Neural cell (in vitro differentiated cells): ENCODE measurements at regions not wholly inside any gene's neighbourhood (a gene's known extent, or its start where the extent isn't known, plus 50 kb on each side); places are given as distances from the start of the nearest gene placed in this dataset.

ENCODE experiments used
- H2AFZ ChIP-seq: fragments of 200-600, 300-800 bp; sonication (generic), shearing (Covaris generic); 2 replicates; pipeline ENCODE4 v1.6.0; 2014; ENCODE audit warnings: low read depth, mild to moderate bottlenecking, antibody characterized with exemption, low read length, moderate library complexity
- H3F3A ChIP-seq: fragments of 200-600 bp; shearing (Covaris generic); 2 replicates; pipeline ENCODE4 v1.6.1; 2016; ENCODE audit warnings: mild to moderate bottlenecking, moderate library complexity, mixed read lengths, antibody characterized with exemption, low read length; ENCODE audit not compliant: insufficient read depth, poor library complexity, severe bottlenecking
- H3K27ac ChIP-seq: fragments of 200-600, 300-800 bp; sonication (generic), shearing (Covaris generic); 2 replicates; pipeline ENCODE4 v1.5.1; 2014; ENCODE audit warnings: mild to moderate bottlenecking, low read length, moderate library complexity
- H3K27me3 ChIP-seq: fragments of 300-800, 200-600 bp; sonication (generic), shearing (Covaris generic); 2 replicates; pipeline ENCODE4 v1.6.0; 2014; ENCODE audit warnings: mild to moderate bottlenecking, low read depth, low read length, moderate library complexity; ENCODE audit not compliant: insufficient read depth
- H3K36me3 ChIP-seq: fragments of 300-800, 200-600 bp; sonication (generic), shearing (Covaris generic); 2 replicates; pipeline ENCODE4 v1.5.1; 2014; ENCODE audit warnings: mild to moderate bottlenecking, antibody characterized with exemption, low read length, moderate library complexity; ENCODE audit not compliant: insufficient read depth
- H3K4me2 ChIP-seq: fragments of 300-800, 200-600 bp; sonication (generic), shearing (Covaris generic); 2 replicates; pipeline ENCODE4 v1.6.0; 2014; ENCODE audit warnings: mild to moderate bottlenecking, low read length
- H3K4me3 ChIP-seq: fragments of 300-800, 200-600 bp; sonication (generic), shearing (Covaris generic); 2 replicates; pipeline ENCODE4 v1.5.1; 2014; ENCODE audit warnings: mild to moderate bottlenecking, low read length, moderate library complexity
- H3K79me2 ChIP-seq: fragments of 200-600 bp; shearing (Covaris generic); replicated peaks from 2 replicates; pipeline ENCODE4 v1.6.0; 2014; ENCODE audit warnings: mild to moderate bottlenecking, low read length, moderate library complexity; ENCODE audit not compliant: insufficient read depth
- H3K9ac ChIP-seq: fragments of 300-800, 200-600 bp; sonication (generic), shearing (Covaris generic); 2 replicates; pipeline ENCODE4 v1.6.1; 2016; ENCODE audit warnings: mild to moderate bottlenecking, low read length, mixed read lengths
- H3K9me2 ChIP-seq: fragments of 200-600 bp; shearing (Covaris generic); 2 replicates; pipeline ENCODE4 v1.6.1; 2016; ENCODE audit warnings: mild to moderate bottlenecking, low read length, mixed read lengths; ENCODE audit not compliant: insufficient read depth
- H3K9me3 ChIP-seq: fragments of 200-600, 300-800 bp; sonication (generic), shearing (Covaris generic); 2 replicates; pipeline ENCODE4 v1.6.1; 2016; ENCODE audit warnings: mild to moderate bottlenecking, mixed run types, low read length, moderate library complexity, mixed read lengths
- H4K20me1 ChIP-seq: fragments of 200-600 bp; shearing (Covaris generic); 2 replicates; pipeline ENCODE4 v1.6.1; 2016; ENCODE audit warnings: mild to moderate bottlenecking, mixed run types; ENCODE audit not compliant: insufficient read depth
- EP300 ChIP-seq: fragments of 450-650 bp; conservative IDR thresholded peaks from 2 replicates; pipeline ENCODE4 v1.6.1; 2014; ENCODE audit warnings: antibody characterized with exemption, mild to moderate bottlenecking, moderate library complexity; ENCODE audit not compliant: poor library complexity, severe bottlenecking
- EZH2 ChIP-seq: fragments of 200-600, 300-800 bp; shearing (Covaris generic), sonication (generic); IDR thresholded peaks from 2 replicates; pipeline ENCODE4 v1.6.1; 2014; ENCODE audit warnings: antibody characterized with exemption, low read length, borderline replicate concordance, mild to moderate bottlenecking; ENCODE audit not compliant: insufficient read depth, poor library complexity, severe bottlenecking
- MXI1 ChIP-seq: fragments of 450-650 bp; conservative IDR thresholded peaks from 2 replicates; pipeline ENCODE4 v1.6.1; 2014; ENCODE audit warnings: antibody characterized with exemption, mild to moderate bottlenecking; ENCODE audit not compliant: poor library complexity, severe bottlenecking
- POLR2AphosphoS5 ChIP-seq: IDR thresholded peaks from 2 replicates; pipeline ENCODE4 v1.6.1; 2012
- RAD21 ChIP-seq: fragments of 450-650 bp; conservative IDR thresholded peaks from 2 replicates; pipeline ENCODE4 v1.6.1; 2014; ENCODE audit warnings: antibody characterized with exemption, mild to moderate bottlenecking, moderate library complexity
- SMC3 ChIP-seq: fragments of 450-650 bp; conservative IDR thresholded peaks from 2 replicates; pipeline ENCODE4 v1.6.1; 2014; ENCODE audit warnings: antibody characterized with exemption, mild to moderate bottlenecking, moderate library complexity; ENCODE audit not compliant: poor library complexity
- TAF1 ChIP-seq: IDR thresholded peaks from 2 replicates; pipeline ENCODE4 v1.6.1; 2012; ENCODE audit warnings: low read depth
- TF ChIP-seq, protein P1 (sequence below): fragments of 450-650 bp; IDR thresholded peaks from 2 replicates; pipeline ENCODE4 v1.5.1; 2014; ENCODE audit warnings: antibody characterized with exemption, mild to moderate bottlenecking, moderate library complexity; ENCODE audit not compliant: poor library complexity, severe bottlenecking
- TF ChIP-seq, protein P2 (sequence below): IDR thresholded peaks from 2 replicates; pipeline ENCODE4 v1.6.1; 2012; ENCODE audit warnings: borderline replicate concordance

DNA sequence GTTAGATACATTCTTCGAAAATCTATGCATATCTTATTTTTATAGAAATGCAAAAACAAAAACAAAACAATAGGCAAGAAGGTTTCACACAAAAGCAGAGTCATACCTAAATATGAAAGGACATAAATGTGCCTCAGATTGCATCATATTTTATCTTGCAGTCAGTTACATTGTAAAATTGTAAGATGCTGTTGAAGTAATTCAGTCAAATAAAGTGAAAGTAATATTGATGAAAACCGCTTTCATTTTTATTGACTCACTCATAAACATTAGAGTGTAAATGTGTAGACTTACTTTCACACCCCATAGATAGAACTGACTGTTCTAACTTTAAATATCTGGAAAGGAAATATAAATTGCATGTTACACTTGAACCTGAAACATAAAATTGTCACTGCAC is 931.5 kb upstream of the NUDT12 start:
- Histone ChIP-seq H3K4me3 (no peak overlapping the region), H3F3A (no peaks in the 10 kb centered on the region), H2AFZ (no peak overlapping the region), H3K9ac (no peak overlapping the region), H3K36me3 (no peaks in the 10 kb centered on the region), H3K9me2 (peaks cover 3% of the 10 kb centered on the region), H4K20me1 (no peaks in the 10 kb centered on the region), H3K27me3 (no peaks in the 10 kb centered on the region), H3K9me3 (no peaks in the 10 kb centered on the region), H3K79me2 (no peaks in the 10 kb centered on the region), H3K27ac (no peak overlapping the region), H3K4me2 (no peak overlapping the region)
- no peak for TF ChIP-seq POLR2AphosphoS5
- TF ChIP-seq EZH2: no peak
- no peak for TF ChIP-seq MXI1
- no peak for TF ChIP-seq EP300
- TF ChIP-seq RAD21: no peak
- TF ChIP-seq, protein P1, sequence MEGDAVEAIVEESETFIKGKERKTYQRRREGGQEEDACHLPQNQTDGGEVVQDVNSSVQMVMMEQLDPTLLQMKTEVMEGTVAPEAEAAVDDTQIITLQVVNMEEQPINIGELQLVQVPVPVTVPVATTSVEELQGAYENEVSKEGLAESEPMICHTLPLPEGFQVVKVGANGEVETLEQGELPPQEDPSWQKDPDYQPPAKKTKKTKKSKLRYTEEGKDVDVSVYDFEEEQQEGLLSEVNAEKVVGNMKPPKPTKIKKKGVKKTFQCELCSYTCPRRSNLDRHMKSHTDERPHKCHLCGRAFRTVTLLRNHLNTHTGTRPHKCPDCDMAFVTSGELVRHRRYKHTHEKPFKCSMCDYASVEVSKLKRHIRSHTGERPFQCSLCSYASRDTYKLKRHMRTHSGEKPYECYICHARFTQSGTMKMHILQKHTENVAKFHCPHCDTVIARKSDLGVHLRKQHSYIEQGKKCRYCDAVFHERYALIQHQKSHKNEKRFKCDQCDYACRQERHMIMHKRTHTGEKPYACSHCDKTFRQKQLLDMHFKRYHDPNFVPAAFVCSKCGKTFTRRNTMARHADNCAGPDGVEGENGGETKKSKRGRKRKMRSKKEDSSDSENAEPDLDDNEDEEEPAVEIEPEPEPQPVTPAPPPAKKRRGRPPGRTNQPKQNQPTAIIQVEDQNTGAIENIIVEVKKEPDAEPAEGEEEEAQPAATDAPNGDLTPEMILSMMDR: no peak
- TF ChIP-seq TAF1: no peak
- TF ChIP-seq, protein P2, sequence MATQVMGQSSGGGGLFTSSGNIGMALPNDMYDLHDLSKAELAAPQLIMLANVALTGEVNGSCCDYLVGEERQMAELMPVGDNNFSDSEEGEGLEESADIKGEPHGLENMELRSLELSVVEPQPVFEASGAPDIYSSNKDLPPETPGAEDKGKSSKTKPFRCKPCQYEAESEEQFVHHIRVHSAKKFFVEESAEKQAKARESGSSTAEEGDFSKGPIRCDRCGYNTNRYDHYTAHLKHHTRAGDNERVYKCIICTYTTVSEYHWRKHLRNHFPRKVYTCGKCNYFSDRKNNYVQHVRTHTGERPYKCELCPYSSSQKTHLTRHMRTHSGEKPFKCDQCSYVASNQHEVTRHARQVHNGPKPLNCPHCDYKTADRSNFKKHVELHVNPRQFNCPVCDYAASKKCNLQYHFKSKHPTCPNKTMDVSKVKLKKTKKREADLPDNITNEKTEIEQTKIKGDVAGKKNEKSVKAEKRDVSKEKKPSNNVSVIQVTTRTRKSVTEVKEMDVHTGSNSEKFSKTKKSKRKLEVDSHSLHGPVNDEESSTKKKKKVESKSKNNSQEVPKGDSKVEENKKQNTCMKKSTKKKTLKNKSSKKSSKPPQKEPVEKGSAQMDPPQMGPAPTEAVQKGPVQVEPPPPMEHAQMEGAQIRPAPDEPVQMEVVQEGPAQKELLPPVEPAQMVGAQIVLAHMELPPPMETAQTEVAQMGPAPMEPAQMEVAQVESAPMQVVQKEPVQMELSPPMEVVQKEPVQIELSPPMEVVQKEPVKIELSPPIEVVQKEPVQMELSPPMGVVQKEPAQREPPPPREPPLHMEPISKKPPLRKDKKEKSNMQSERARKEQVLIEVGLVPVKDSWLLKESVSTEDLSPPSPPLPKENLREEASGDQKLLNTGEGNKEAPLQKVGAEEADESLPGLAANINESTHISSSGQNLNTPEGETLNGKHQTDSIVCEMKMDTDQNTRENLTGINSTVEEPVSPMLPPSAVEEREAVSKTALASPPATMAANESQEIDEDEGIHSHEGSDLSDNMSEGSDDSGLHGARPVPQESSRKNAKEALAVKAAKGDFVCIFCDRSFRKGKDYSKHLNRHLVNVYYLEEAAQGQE: no peak
- TF ChIP-seq SMC3: no peak

DNA sequence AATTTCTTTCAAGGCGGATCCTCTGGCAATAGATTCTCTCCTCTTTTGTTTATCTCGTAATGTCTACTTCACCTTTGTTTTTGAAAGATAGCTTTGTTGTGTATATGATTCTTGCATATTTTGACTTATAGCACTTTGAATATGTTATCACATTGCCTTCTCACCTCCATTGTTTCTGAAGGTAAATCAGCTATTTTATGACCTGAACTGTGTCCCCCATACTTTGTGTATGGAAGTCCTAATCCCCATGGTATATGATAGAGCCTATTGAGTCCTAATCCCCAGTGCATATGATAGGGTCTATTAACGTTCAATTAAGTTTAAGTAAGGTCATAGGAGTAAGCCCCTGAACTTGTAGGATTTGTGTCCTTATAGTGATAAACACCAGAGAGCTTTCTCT is 910.2 kb upstream of the NUDT12 start:
- H3K9me3 ChIP-seq: peaks cover 12% of the 10 kb centered on the region
- H3K27ac ChIP-seq: no peak overlapping the region
- no peaks in the 10 kb centered on the region for H3K79me2 ChIP-seq
- H3K27me3 ChIP-seq: no peaks in the 10 kb centered on the region
- H3K36me3 ChIP-seq: no peaks in the 10 kb centered on the region
- no peaks in the 10 kb centered on the region for H3F3A ChIP-seq
- no peaks in the 10 kb centered on the region for H4K20me1 ChIP-seq
- H3K4me3 ChIP-seq: no peak overlapping the region
- H3K9me2 ChIP-seq: no peaks in the 10 kb centered on the region
- no peak overlapping the region for H3K4me2 ChIP-seq
- no peak for TF ChIP-seq SMC3
- TF ChIP-seq RAD21: no peak
- no peak for TF ChIP-seq TAF1
- TF ChIP-seq, protein P2: no peak
- TF ChIP-seq, protein P1: no peak
- TF ChIP-seq EZH2: no peak
- TF ChIP-seq MXI1: no peak
- TF ChIP-seq EP300: no peak
- no peak for TF ChIP-seq POLR2AphosphoS5
- H3K9ac ChIP-seq: no peak overlapping the region
- H2AFZ ChIP-seq: no peak overlapping the region
